PFSK-1 (cell line): ENCODE measurements at regions not wholly inside any gene's neighbourhood (a gene's known extent, or its start where the extent isn't known, plus 50 kb on each side); places are given as distances from the start of the nearest gene placed in this dataset.

Experiments used
- POLR2AphosphoS5 ChIP-seq: IDR thresholded peaks from 2 replicates; pipeline ENCODE4 v1.6.1; 2012; ENCODE audit warnings: low read depth, mild to moderate bottlenecking, control low read depth, low read length, moderate library complexity
- SIN3A ChIP-seq: IDR thresholded peaks from 2 replicates; pipeline ENCODE4 v1.6.1; 2012; ENCODE audit warnings: mild to moderate bottlenecking, low read length, moderate library complexity, borderline replicate concordance; ENCODE audit not compliant: insufficient read depth

DNA sequence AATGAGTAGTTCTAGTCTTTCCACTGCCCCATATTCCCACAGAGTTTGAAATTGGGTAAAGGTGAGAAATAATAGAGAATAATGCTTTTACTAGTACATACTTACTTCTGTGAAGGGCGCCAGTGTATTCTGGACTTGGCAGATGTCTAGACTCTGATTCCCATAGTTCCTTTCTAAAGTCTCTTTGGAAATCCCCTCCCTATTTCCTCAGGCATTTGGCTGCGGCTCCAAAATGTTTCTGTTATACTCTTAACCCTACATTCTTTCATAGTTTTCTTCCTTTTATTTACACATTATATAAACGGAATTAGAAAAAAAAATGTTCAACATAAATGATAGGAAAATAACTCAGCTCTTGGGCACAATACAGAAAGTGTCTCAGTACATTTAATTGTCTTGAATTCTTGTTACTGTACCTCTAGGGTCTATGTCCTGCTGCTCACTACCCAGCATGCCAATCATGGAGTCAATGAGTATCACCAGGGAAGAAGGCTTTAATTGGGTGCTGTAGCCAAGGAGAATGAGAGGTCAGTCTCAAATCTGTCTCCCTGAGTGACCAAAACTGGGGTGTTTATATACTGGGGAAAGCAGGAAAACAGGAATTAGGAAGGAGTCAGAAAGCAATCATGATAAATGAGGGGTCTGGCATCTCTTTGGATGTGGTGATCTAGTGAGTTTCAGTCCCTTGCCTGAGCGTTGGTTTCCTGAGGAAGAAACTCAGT, 147.8 kb upstream of the MMADHC start:
- TF ChIP-seq POLR2AphosphoS5 (no peak), SIN3A (no peak)
